Calu3 (cell line): ENCODE measurements at regions not wholly inside any gene's neighbourhood (a gene's known extent, or its start where the extent isn't known, plus 50 kb on each side); places are given as distances from the start of the nearest gene placed in this dataset.

ENCODE experiments used
- BruUV-seq: library from RNA; stranded (reverse); fragments of 400-500 nt; replicated peaks from 2 replicates; lab custom pipeline; 2021; lab: Mats Ljungman, UMichigan
- CTCF ChIA-PET: fragments of 300-600 bp; sonication (Branson Sonifier 250); formaldehyde crosslinking; loops from one replicate; lab custom pipeline; 2022; ENCODE audit warnings: antibody characterized with exemption; lab: Charles Lee
- DNase-seq: peaks from one replicate; pipeline ENCODE4 v3.0.0; 2022
- H3K27ac Mint-ChIP-seq: one replicate; pipeline ENCODE4 v1.8.0; 2022; ENCODE audit warnings: mixed read lengths; ENCODE audit not compliant: unreplicated experiment
- H3K27me3 Mint-ChIP-seq: one replicate; pipeline ENCODE4 v1.8.0; 2022; ENCODE audit warnings: mixed read lengths; ENCODE audit not compliant: unreplicated experiment
- H3K36me3 Mint-ChIP-seq: one replicate; pipeline ENCODE4 v1.8.0; 2022; ENCODE audit warnings: mild to moderate bottlenecking, moderate library complexity, mixed read lengths; ENCODE audit not compliant: insufficient read depth, unreplicated experiment
- H3K4me1 Mint-ChIP-seq: one replicate; pipeline ENCODE4 v1.8.0; 2022; ENCODE audit warnings: mild to moderate bottlenecking, low read depth, mixed read lengths; ENCODE audit not compliant: unreplicated experiment
- H3K4me3 Mint-ChIP-seq: one replicate; pipeline ENCODE4 v1.8.0; 2022; ENCODE audit warnings: mild to moderate bottlenecking, low read depth, moderate library complexity, mixed read lengths; ENCODE audit not compliant: unreplicated experiment
- H3K9me3 Mint-ChIP-seq: one replicate; pipeline ENCODE4 v1.8.0; 2022; ENCODE audit warnings: low read depth, mixed read lengths; ENCODE audit not compliant: unreplicated experiment
- intact Hi-C: fragments of 100-400 bp; cut with micrococcal nuclease; formaldehyde crosslinking; loops from one replicate; pipeline ENCODE4 v1.10.0; 2022; ENCODE audit not compliant: unreplicated experiment
- TF ChIP-seq, protein P1 (sequence below): fragments of 200-600 bp; IDR thresholded peaks from one replicate; pipeline ENCODE4 v1.8.0; 2022; ENCODE audit warnings: antibody characterized with exemption; ENCODE audit not compliant: unreplicated experiment

DNA sequence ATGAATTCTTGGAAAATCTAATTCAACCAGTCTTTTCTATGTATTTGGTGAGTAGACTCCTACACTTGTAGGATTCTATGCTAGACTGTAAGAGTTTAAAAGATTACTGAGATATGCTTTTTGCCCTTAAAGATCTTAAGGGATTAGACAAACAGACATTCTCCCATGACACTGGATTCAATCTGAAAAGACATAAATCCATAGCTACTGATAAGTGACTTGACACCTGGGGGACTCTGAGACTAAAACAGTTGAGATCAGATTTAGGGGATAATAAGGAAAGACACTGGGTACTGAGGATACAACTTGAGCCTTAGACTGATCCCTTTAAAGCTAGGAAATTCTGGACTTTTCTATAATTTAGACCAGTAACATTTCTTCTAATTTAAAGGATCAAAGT, 1233.4 kb downstream of the XPNPEP1 start:
- TF ChIP-seq, protein P1, sequence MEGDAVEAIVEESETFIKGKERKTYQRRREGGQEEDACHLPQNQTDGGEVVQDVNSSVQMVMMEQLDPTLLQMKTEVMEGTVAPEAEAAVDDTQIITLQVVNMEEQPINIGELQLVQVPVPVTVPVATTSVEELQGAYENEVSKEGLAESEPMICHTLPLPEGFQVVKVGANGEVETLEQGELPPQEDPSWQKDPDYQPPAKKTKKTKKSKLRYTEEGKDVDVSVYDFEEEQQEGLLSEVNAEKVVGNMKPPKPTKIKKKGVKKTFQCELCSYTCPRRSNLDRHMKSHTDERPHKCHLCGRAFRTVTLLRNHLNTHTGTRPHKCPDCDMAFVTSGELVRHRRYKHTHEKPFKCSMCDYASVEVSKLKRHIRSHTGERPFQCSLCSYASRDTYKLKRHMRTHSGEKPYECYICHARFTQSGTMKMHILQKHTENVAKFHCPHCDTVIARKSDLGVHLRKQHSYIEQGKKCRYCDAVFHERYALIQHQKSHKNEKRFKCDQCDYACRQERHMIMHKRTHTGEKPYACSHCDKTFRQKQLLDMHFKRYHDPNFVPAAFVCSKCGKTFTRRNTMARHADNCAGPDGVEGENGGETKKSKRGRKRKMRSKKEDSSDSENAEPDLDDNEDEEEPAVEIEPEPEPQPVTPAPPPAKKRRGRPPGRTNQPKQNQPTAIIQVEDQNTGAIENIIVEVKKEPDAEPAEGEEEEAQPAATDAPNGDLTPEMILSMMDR: no peak
- no peak for DNase-seq
- Mint-ChIP-seq H3K36me3 (no peaks in the 10 kb centered on the region), H3K9me3 (peaks cover 10% of the 10 kb centered on the region), H3K4me3 (no peak overlapping the region), H3K4me1 (no peaks in the 10 kb centered on the region), H3K27ac (no peak overlapping the region), H3K27me3 (no peaks in the 10 kb centered on the region)
- CTCF ChIA-PET: no interaction called here
- no TSS peak for BruUV-seq
- intact Hi-C loops: no loop called here

DNA sequence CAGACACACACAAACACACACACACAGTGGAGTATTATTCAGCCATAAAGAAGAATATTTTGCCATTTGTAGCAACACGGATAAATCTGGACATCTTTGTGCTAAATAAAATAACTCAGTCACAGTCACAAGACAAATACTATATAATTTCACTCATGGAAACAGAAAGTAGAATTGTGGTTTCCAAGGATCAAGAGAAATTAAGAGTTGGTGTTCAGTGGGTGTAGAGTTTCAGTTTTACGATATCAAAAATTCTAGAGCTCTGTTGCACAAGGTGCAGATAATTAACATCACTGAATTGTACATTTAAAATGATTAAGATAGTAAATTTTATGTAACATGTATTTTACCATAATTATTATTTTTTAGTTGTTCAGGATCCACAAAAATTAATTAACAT, 1235.0 kb downstream of the XPNPEP1 start:
- intact Hi-C loops: no loop called here
- BruUV-seq: no TSS peak
- no peaks in the 10 kb centered on the region for H3K27me3 Mint-ChIP-seq

GRCh38 chr10:108685863-108686531, 1237.3 kb downstream of the XPNPEP1 start:
- BruUV-seq: no TSS peak
- Mint-ChIP-seq H3K9me3 (peaks cover 8% of the 10 kb centered on the region), H3K36me3 (no peaks in the 10 kb centered on the region), H3K4me1 (no peaks in the 10 kb centered on the region), H3K27ac (no peak overlapping the region), H3K27me3 (no peaks in the 10 kb centered on the region), H3K4me3 (no peak overlapping the region)
- intact Hi-C loops: no loop called here
- no peak for DNase-seq
- TF ChIP-seq, protein P1: no peak
- CTCF ChIA-PET: no interaction called here

More for the DNA sequence above, 1235.0 kb downstream of the XPNPEP1 start:
- no peak for DNase-seq
- TF ChIP-seq, protein P1: no peak
- Mint-ChIP-seq H3K4me3 (no peak overlapping the region), H3K9me3 (peaks cover 8% of the 10 kb centered on the region), H3K36me3 (no peaks in the 10 kb centered on the region), H3K4me1 (no peaks in the 10 kb centered on the region), H3K27ac (no peak overlapping the region)
- CTCF ChIA-PET: no interaction called here

DNA sequence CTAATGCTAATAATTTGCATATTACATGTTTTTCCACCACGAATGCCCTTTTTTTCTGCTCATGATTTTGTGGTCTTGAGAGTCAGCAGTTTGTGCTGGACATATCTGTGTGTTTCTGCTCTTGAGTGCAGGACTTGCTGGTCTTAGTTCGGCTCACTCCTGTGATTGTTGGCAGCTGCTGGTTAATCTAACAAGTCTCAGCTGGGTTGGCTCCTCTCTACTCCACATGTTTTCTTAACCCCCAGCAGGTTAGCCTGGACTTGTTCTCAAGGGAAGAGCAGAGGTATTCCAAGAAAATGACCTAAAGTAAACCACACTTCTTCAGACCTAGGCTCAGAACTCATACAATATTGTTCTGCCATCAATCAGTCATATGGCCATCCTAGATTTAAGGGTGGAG, 1238.9 kb downstream of the XPNPEP1 start:
- CTCF ChIA-PET: no interaction called here
- intact Hi-C loops: no loop called here
- no TSS peak for BruUV-seq
- TF ChIP-seq, protein P1: no peak
- H3K4me1 Mint-ChIP-seq: no peaks in the 10 kb centered on the region
- H3K4me3 Mint-ChIP-seq: no peak overlapping the region
- H3K9me3 Mint-ChIP-seq: peaks cover 8% of the 10 kb centered on the region
- H3K27me3 Mint-ChIP-seq: no peaks in the 10 kb centered on the region
- no peaks in the 10 kb centered on the region for H3K36me3 Mint-ChIP-seq
- DNase-seq: no peak
- no peak overlapping the region for H3K27ac Mint-ChIP-seq
